ENCODE measurements at regions not wholly inside any gene's neighbourhood (a gene's known extent, or its start where the extent isn't known, plus 50 kb on each side); places are given as distances from the start of the nearest gene placed in this dataset.
A peak's percentile ranks its signal among the peaks of the same experiment; 100 is the strongest.

DNA sequence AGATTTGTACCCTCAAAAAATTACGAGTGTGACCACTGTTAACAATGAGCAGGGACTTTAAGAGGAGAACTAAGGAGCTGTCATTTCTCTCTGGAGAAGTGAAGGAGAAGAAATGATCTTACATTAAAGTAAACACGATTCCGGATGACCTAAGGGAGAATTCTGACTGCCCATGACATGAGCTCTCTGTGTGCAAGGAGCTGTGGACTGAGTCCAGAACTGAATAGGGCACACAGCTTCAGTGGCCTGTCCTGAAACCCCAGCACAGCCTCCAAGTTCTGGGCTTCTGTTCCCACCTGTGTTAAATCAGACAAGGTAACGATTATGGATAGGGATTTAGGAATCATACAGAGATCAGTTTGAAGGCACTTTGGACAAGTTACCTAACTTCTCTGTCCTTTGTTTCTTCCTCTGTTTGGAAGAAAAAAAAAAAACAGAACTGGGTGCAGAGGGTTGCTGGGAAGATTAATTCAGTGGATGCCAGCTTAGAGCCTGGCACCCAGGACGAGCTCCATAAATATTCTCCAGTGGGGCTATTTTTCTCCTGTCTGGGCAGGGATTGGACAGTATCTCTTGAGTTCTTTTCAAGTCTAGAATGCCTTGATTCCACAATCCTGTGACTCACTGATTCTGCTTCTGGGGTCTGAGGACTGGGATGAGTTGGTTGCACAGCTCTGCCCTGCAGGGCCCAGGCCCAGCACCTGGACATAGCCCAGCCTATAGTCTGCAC, 65.7 kb downstream of the MRPL14 start:
- TF ChIP-seq, protein P1, sequence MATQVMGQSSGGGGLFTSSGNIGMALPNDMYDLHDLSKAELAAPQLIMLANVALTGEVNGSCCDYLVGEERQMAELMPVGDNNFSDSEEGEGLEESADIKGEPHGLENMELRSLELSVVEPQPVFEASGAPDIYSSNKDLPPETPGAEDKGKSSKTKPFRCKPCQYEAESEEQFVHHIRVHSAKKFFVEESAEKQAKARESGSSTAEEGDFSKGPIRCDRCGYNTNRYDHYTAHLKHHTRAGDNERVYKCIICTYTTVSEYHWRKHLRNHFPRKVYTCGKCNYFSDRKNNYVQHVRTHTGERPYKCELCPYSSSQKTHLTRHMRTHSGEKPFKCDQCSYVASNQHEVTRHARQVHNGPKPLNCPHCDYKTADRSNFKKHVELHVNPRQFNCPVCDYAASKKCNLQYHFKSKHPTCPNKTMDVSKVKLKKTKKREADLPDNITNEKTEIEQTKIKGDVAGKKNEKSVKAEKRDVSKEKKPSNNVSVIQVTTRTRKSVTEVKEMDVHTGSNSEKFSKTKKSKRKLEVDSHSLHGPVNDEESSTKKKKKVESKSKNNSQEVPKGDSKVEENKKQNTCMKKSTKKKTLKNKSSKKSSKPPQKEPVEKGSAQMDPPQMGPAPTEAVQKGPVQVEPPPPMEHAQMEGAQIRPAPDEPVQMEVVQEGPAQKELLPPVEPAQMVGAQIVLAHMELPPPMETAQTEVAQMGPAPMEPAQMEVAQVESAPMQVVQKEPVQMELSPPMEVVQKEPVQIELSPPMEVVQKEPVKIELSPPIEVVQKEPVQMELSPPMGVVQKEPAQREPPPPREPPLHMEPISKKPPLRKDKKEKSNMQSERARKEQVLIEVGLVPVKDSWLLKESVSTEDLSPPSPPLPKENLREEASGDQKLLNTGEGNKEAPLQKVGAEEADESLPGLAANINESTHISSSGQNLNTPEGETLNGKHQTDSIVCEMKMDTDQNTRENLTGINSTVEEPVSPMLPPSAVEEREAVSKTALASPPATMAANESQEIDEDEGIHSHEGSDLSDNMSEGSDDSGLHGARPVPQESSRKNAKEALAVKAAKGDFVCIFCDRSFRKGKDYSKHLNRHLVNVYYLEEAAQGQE (IDR thresholded peaks at IDR 0.05; ENCODE audit: insufficient replicate concordance, low read depth) = no peak
- TF ChIP-seq, protein P2, sequence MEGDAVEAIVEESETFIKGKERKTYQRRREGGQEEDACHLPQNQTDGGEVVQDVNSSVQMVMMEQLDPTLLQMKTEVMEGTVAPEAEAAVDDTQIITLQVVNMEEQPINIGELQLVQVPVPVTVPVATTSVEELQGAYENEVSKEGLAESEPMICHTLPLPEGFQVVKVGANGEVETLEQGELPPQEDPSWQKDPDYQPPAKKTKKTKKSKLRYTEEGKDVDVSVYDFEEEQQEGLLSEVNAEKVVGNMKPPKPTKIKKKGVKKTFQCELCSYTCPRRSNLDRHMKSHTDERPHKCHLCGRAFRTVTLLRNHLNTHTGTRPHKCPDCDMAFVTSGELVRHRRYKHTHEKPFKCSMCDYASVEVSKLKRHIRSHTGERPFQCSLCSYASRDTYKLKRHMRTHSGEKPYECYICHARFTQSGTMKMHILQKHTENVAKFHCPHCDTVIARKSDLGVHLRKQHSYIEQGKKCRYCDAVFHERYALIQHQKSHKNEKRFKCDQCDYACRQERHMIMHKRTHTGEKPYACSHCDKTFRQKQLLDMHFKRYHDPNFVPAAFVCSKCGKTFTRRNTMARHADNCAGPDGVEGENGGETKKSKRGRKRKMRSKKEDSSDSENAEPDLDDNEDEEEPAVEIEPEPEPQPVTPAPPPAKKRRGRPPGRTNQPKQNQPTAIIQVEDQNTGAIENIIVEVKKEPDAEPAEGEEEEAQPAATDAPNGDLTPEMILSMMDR (IDR thresholded peaks at IDR 0.05; ENCODE audit: insufficient read depth, low read length) = no peak
- TF ChIP-seq POLR2AphosphoS5 (IDR thresholded peaks at IDR 0.05; ENCODE audit: low read depth) (no peak), SPI1 (IDR thresholded peaks at IDR 0.05; ENCODE audit: borderline replicate concordance, low read depth) (0 out of 2 replicates have a peak, but pooled peaks have one; percentile 22), GABPA (IDR thresholded peaks at IDR 0.05; ENCODE audit: low read depth) (no peak)
